Adrenal gland (tissue), 5 donors: ENCODE measurements at regions not wholly inside any gene's neighbourhood (a gene's known extent, or its start where the extent isn't known, plus 50 kb on each side); places are given as distances from the start of the nearest gene placed in this dataset.
"Not testable (repeated sequence)": the region's sequence is repeated elsewhere in the genome, so short reads cannot be mapped to it uniquely, and the experiment has no call there.

Experiments
- CTCF ChIP-seq, 6 experiments: fragments of 450-650 bp in 4 of 6; fragments of 200-600 bp in 2 of 6; sonication (generic) in 1 of 6; IDR thresholded peaks; 1 replicate in 5 of 6; 2 replicates in 1 of 6; pipeline versions ENCODE4 v1.5.1 to v1.8.0; 2016 to 2021; ENCODE audit warnings: antibody characterized with exemption in 6 of 6, mild to moderate bottlenecking in 2 of 6, moderate library complexity in 1 of 6
- POLR2A ChIP-seq, 2 donors: fragments of 450-650 bp; IDR thresholded peaks; one replicate each; pipeline ENCODE4 v1.6.1; 2017; ENCODE audit warnings: antibody characterized with exemption in 2 of 2, mild to moderate bottlenecking in 2 of 2, moderate library complexity in 1 of 2
- donor health status: DM: no; HTN: no; CAD: no.

GRCh38 chr7:128616799-128617198 is 55.3 kb upstream of the GARIN1A start:
- not testable (repeated sequence) for TF ChIP-seq POLR2A, CTCF (IDR thresholded peaks at IDR 0.05)
